ENCODE measurements at regions not wholly inside any gene's neighbourhood (a gene's known extent, or its start where the extent isn't known, plus 50 kb on each side); places are given as distances from the start of the nearest gene placed in this dataset.
"Not testable (repeated sequence)": the region's sequence is repeated elsewhere in the genome, so short reads cannot be mapped to it uniquely, and the experiment has no call there.

- Histone ChIP-seq H3K9ac (ENCODE audit: insufficient read length, low read depth) (no peak overlapping the region), H3K4me3 (ENCODE audit: insufficient read length, low read depth) (no peak overlapping the region), H3K27me3 (ENCODE audit: insufficient read depth, insufficient read length) (no peaks in the 10 kb centered on the region), H3K36me3 (ENCODE audit: insufficient read depth, insufficient read length, low read length) (no peaks in the 10 kb centered on the region), H3K9me3 (ENCODE audit: insufficient read depth, low read length) (no peaks in the 10 kb centered on the region), H3K4me1 (ENCODE audit: insufficient read depth, insufficient read length) (no peaks in the 10 kb centered on the region)
- TF ChIP-seq ZNF274 (IDR thresholded peaks at IDR 0.05; ENCODE audit: low read depth, low read length) (no peak), YY1 (IDR thresholded peaks at IDR 0.05; ENCODE audit: insufficient read depth, insufficient read length) (no peak), SUZ12 (IDR thresholded peaks at IDR 0.05; ENCODE audit: extremely low read depth, insufficient read depth, insufficient read length) (no peak)
- no peak for DNase-seq (ENCODE audit: low read depth, low spot score)
Measured at GRCh38 chr19:27824108-27824507, 1388.8 kb downstream of the UQCRFS1 start.

- Histone ChIP-seq H3K4me1 (ENCODE audit: insufficient read depth, insufficient read length) (no peaks in the 10 kb centered on the region), H3K36me3 (ENCODE audit: insufficient read depth, insufficient read length, low read length) (no peaks in the 10 kb centered on the region), H3K9ac (ENCODE audit: insufficient read length, low read depth) (no peak overlapping the region), H3K9me3 (ENCODE audit: insufficient read depth, low read length) (no peaks in the 10 kb centered on the region), H3K27me3 (ENCODE audit: insufficient read depth, insufficient read length) (no peaks in the 10 kb centered on the region), H3K4me3 (ENCODE audit: insufficient read length, low read depth) (no peak overlapping the region)
- no peak for DNase-seq (ENCODE audit: low read depth, low spot score)
- TF ChIP-seq ZNF274 (IDR thresholded peaks at IDR 0.05; ENCODE audit: low read depth, low read length) (no peak), SUZ12 (IDR thresholded peaks at IDR 0.05; ENCODE audit: extremely low read depth, insufficient read depth, insufficient read length) (no peak), YY1 (IDR thresholded peaks at IDR 0.05; ENCODE audit: insufficient read depth, insufficient read length) (no peak)
Measured at GRCh38 chr19:27822336-27822735, 1390.6 kb downstream of the UQCRFS1 start.

GRCh38 chr19:27821418-27822018 is 1391.4 kb downstream of the UQCRFS1 start:
- DNase-seq (ENCODE audit: low read depth, low spot score): no peak
- Histone ChIP-seq H3K27me3 (ENCODE audit: insufficient read depth, insufficient read length) (no peaks in the 10 kb centered on the region), H3K9me3 (ENCODE audit: insufficient read depth, low read length) (no peaks in the 10 kb centered on the region), H3K36me3 (ENCODE audit: insufficient read depth, insufficient read length, low read length) (no peaks in the 10 kb centered on the region), H3K4me1 (ENCODE audit: insufficient read depth, insufficient read length) (no peaks in the 10 kb centered on the region), H3K4me3 (ENCODE audit: insufficient read length, low read depth) (no peak overlapping the region), H3K9ac (ENCODE audit: insufficient read length, low read depth) (no peak overlapping the region)
- no peak for TF ChIP-seq YY1 (IDR thresholded peaks at IDR 0.05; ENCODE audit: insufficient read depth, insufficient read length)
- TF ChIP-seq SUZ12 (IDR thresholded peaks at IDR 0.05; ENCODE audit: extremely low read depth, insufficient read depth, insufficient read length): no peak
- no peak for TF ChIP-seq ZNF274 (IDR thresholded peaks at IDR 0.05; ENCODE audit: low read depth, low read length)

GRCh38 chr19:27815985-27816384 is 1397.0 kb downstream of the UQCRFS1 start:
- Histone ChIP-seq H3K4me3 (ENCODE audit: insufficient read length, low read depth) (no peak overlapping the region), H3K36me3 (ENCODE audit: insufficient read depth, insufficient read length, low read length) (no peaks in the 10 kb centered on the region), H3K9me3 (ENCODE audit: insufficient read depth, low read length) (no peaks in the 10 kb centered on the region), H3K27me3 (ENCODE audit: insufficient read depth, insufficient read length) (no peaks in the 10 kb centered on the region), H3K4me1 (ENCODE audit: insufficient read depth, insufficient read length) (no peaks in the 10 kb centered on the region), H3K9ac (ENCODE audit: insufficient read length, low read depth) (no peak overlapping the region)
- no peak for DNase-seq (ENCODE audit: low read depth, low spot score)
- TF ChIP-seq SUZ12 (IDR thresholded peaks at IDR 0.05; ENCODE audit: extremely low read depth, insufficient read depth, insufficient read length) (no peak), ZNF274 (IDR thresholded peaks at IDR 0.05; ENCODE audit: low read depth, low read length) (no peak), YY1 (IDR thresholded peaks at IDR 0.05; ENCODE audit: insufficient read depth, insufficient read length) (no peak)

GRCh38 chr19:27814834-27815233 is 1398.1 kb downstream of the UQCRFS1 start:
- not testable (repeated sequence) for DNase-seq (ENCODE audit: low read depth, low spot score); H3K9me3 ChIP-seq (ENCODE audit: insufficient read depth, low read length); H3K36me3 ChIP-seq (ENCODE audit: insufficient read depth, insufficient read length, low read length); H3K4me1 ChIP-seq (ENCODE audit: insufficient read depth, insufficient read length); H3K27me3 ChIP-seq (ENCODE audit: insufficient read depth, insufficient read length); H3K4me3 ChIP-seq (ENCODE audit: insufficient read length, low read depth); H3K9ac ChIP-seq (ENCODE audit: insufficient read length, low read depth)

GRCh38 chr19:27814274-27814673 is 1398.7 kb downstream of the UQCRFS1 start:
- not testable (repeated sequence) for H3K27me3 ChIP-seq (ENCODE audit: insufficient read depth, insufficient read length); DNase-seq (ENCODE audit: low read depth, low spot score); H3K4me3 ChIP-seq (ENCODE audit: insufficient read length, low read depth); H3K36me3 ChIP-seq (ENCODE audit: insufficient read depth, insufficient read length, low read length); H3K4me1 ChIP-seq (ENCODE audit: insufficient read depth, insufficient read length); H3K9ac ChIP-seq (ENCODE audit: insufficient read length, low read depth); H3K9me3 ChIP-seq (ENCODE audit: insufficient read depth, low read length)

GRCh38 chr19:27806471-27807070 is 1406.4 kb downstream of the UQCRFS1 start:
- H3K4me3 ChIP-seq (ENCODE audit: insufficient read length, low read depth): no peak overlapping the region
- H3K9me3 ChIP-seq (ENCODE audit: insufficient read depth, low read length): no peaks in the 10 kb centered on the region
- H3K36me3 ChIP-seq (ENCODE audit: insufficient read depth, insufficient read length, low read length): peaks cover 23% of the 10 kb centered on the region
- no peaks in the 10 kb centered on the region for H3K4me1 ChIP-seq (ENCODE audit: insufficient read depth, insufficient read length)
- no peak for TF ChIP-seq ZNF274 (IDR thresholded peaks at IDR 0.05; ENCODE audit: low read depth, low read length)
- no peak for TF ChIP-seq SUZ12 (IDR thresholded peaks at IDR 0.05; ENCODE audit: extremely low read depth, insufficient read depth, insufficient read length)
- no peak for TF ChIP-seq YY1 (IDR thresholded peaks at IDR 0.05; ENCODE audit: insufficient read depth, insufficient read length)
- no peak overlapping the region for H3K9ac ChIP-seq (ENCODE audit: insufficient read length, low read depth)
- no peak for DNase-seq (ENCODE audit: low read depth, low spot score)
- no peaks in the 10 kb centered on the region for H3K27me3 ChIP-seq (ENCODE audit: insufficient read depth, insufficient read length)

GRCh38 chr19:27805848-27806247 is 1407.1 kb downstream of the UQCRFS1 start:
- Histone ChIP-seq H3K4me1 (ENCODE audit: insufficient read depth, insufficient read length) (no peaks in the 10 kb centered on the region), H3K4me3 (ENCODE audit: insufficient read length, low read depth) (no peak overlapping the region), H3K27me3 (ENCODE audit: insufficient read depth, insufficient read length) (no peaks in the 10 kb centered on the region), H3K9ac (ENCODE audit: insufficient read length, low read depth) (no peak overlapping the region), H3K9me3 (ENCODE audit: insufficient read depth, low read length) (no peaks in the 10 kb centered on the region), H3K36me3 (ENCODE audit: insufficient read depth, insufficient read length, low read length) (peaks cover 23% of the 10 kb centered on the region)
- DNase-seq (ENCODE audit: low read depth, low spot score): no peak
- TF ChIP-seq SUZ12 (IDR thresholded peaks at IDR 0.05; ENCODE audit: extremely low read depth, insufficient read depth, insufficient read length) (no peak), YY1 (IDR thresholded peaks at IDR 0.05; ENCODE audit: insufficient read depth, insufficient read length) (no peak), ZNF274 (IDR thresholded peaks at IDR 0.05; ENCODE audit: low read depth, low read length) (no peak)

GRCh38 chr19:27802293-27802692 is 1410.7 kb downstream of the UQCRFS1 start:
- H3K27me3 ChIP-seq (ENCODE audit: insufficient read depth, insufficient read length); H3K9me3 ChIP-seq (ENCODE audit: insufficient read depth, low read length); DNase-seq (ENCODE audit: low read depth, low spot score); H3K4me3 ChIP-seq (ENCODE audit: insufficient read length, low read depth); H3K4me1 ChIP-seq (ENCODE audit: insufficient read depth, insufficient read length); H3K9ac ChIP-seq (ENCODE audit: insufficient read length, low read depth): not testable (repeated sequence)
- peaks cover 49% of the 10 kb centered on the region for H3K36me3 ChIP-seq (ENCODE audit: insufficient read depth, insufficient read length, low read length)

All from NT2/D1 (cell line).